ENCODE measurements at regions not wholly inside any gene's neighbourhood (a gene's known extent, or its start where the extent isn't known, plus 50 kb on each side); places are given as distances from the start of the nearest gene placed in this dataset.

DNA sequence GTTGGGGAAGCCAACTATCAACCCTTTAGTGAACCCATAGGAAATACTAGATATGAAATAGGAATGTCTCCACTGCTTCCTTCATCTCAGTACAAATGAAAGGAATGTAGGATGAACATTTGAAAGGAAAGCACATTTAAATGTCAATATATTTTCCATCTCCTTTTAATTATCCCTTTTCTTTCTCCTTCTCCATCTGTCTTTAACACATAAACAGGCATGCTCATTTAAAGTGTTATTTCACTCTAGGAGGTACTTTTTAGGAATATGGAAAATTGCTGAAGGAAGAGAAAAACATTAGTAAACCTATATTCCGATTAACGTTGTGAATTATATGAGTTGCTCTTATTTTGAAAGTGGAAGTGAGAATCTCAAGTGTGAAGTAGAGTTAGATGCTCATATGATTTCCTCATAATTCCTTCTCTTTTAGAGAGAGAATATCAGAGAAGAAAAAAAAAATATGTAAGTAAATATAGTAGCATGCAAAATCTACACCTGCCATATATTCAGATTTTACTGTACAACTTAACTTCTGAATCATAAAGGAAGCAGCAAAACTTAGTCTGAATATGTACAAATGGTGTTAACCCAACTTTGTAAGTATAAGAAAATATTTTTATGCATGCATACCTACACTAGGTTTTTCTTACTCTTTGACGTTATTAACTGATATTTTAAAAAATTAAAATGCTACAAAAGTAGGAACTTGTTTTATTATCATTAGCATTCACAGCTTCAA is 406.9 kb upstream of the B3GALT2 start:
- Histone ChIP-seq H3K9me2 (ENCODE audit: insufficient read depth) (no peaks in the 10 kb centered on the region; the same call in 1 of the 2 replicates), H3K27me3 (ENCODE audit: insufficient read depth, low read depth) (no peaks in the 10 kb centered on the region), H3K27ac (no peak overlapping the region), H3K4me2 (no peak overlapping the region), H3K79me2 (ENCODE audit: low read depth) (no peaks in the 10 kb centered on the region), H3K4me1 (replicated peaks; ENCODE audit: insufficient read depth) (no peaks in the 10 kb centered on the region), H2AFZ (no peak overlapping the region), H4K20me1 (ENCODE audit: insufficient read depth) (no peaks in the 10 kb centered on the region), H3K9me3 (ENCODE audit: insufficient read depth, low read depth) (no peaks in the 10 kb centered on the region), H3K36me3 (ENCODE audit: low read depth) (no peaks in the 10 kb centered on the region), H3K4me3 (no peak overlapping the region), H3F3A (ENCODE audit: insufficient read depth, low read depth) (no peaks in the 10 kb centered on the region)
- ChIA-PET POLR2A (ENCODE audit: unreplicated experiment) (no interaction called here), CTCF (no interaction called here)
- no peak for TF ChIP-seq EZH2 (IDR thresholded peaks at IDR 0.05; ENCODE audit: low read depth)
- TF ChIP-seq, protein P1, sequence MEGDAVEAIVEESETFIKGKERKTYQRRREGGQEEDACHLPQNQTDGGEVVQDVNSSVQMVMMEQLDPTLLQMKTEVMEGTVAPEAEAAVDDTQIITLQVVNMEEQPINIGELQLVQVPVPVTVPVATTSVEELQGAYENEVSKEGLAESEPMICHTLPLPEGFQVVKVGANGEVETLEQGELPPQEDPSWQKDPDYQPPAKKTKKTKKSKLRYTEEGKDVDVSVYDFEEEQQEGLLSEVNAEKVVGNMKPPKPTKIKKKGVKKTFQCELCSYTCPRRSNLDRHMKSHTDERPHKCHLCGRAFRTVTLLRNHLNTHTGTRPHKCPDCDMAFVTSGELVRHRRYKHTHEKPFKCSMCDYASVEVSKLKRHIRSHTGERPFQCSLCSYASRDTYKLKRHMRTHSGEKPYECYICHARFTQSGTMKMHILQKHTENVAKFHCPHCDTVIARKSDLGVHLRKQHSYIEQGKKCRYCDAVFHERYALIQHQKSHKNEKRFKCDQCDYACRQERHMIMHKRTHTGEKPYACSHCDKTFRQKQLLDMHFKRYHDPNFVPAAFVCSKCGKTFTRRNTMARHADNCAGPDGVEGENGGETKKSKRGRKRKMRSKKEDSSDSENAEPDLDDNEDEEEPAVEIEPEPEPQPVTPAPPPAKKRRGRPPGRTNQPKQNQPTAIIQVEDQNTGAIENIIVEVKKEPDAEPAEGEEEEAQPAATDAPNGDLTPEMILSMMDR (conservative IDR thresholded peaks at IDR 0.05) = no peak
- BruUV-seq (replicated peaks) = no TSS peak
- DNase-seq = no peak
- intact Hi-C loops (cut with micrococcal nuclease; ENCODE audit: unreplicated experiment) = no loop called here

DNA sequence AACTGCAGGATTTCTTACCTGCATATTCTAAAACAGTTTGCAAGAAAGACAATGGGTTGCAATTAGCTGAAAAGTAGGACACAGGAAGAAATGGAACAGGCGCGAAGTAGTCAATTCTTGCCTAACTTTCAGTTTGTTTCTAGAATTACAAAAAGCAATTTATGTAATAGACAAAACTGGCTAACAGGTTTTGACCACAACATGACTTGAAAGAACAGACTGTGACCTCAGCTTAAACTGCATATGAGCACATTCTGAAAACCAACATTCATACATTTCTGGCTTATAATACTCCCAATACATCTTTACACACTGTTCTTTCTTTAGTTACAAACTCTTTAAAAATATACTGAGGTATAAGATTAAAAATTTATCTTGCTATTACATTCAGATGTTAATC is 405.9 kb upstream of the B3GALT2 start:
- H3F3A ChIP-seq (ENCODE audit: insufficient read depth, low read depth) = no peaks in the 10 kb centered on the region
- H3K27me3 ChIP-seq (ENCODE audit: insufficient read depth, low read depth) = no peaks in the 10 kb centered on the region
- H3K36me3 ChIP-seq (ENCODE audit: low read depth) = no peaks in the 10 kb centered on the region
- H4K20me1 ChIP-seq (ENCODE audit: insufficient read depth) = no peaks in the 10 kb centered on the region
- no peak for DNase-seq
- ChIA-PET POLR2A (ENCODE audit: unreplicated experiment) (no interaction called here), CTCF (no interaction called here)
- no peaks in the 10 kb centered on the region for H3K9me3 ChIP-seq (ENCODE audit: insufficient read depth, low read depth)
- H2AFZ ChIP-seq = no peak overlapping the region
- TF ChIP-seq, protein P1 (conservative IDR thresholded peaks at IDR 0.05) = no peak
- TF ChIP-seq EZH2 (IDR thresholded peaks at IDR 0.05; ENCODE audit: low read depth) = no peak
- intact Hi-C loops (cut with micrococcal nuclease; ENCODE audit: unreplicated experiment) = no loop called here
- no TSS peak for BruUV-seq (replicated peaks)
- H3K79me2 ChIP-seq (ENCODE audit: low read depth) = no peaks in the 10 kb centered on the region
- H3K9me2 ChIP-seq (ENCODE audit: insufficient read depth) = no peaks in the 10 kb centered on the region; the same call in 1 of the 2 replicates
- no peak overlapping the region for H3K4me3 ChIP-seq
- no peak overlapping the region for H3K4me2 ChIP-seq
- no peaks in the 10 kb centered on the region for H3K4me1 ChIP-seq (replicated peaks; ENCODE audit: insufficient read depth)
- H3K27ac ChIP-seq = no peak overlapping the region

DNA sequence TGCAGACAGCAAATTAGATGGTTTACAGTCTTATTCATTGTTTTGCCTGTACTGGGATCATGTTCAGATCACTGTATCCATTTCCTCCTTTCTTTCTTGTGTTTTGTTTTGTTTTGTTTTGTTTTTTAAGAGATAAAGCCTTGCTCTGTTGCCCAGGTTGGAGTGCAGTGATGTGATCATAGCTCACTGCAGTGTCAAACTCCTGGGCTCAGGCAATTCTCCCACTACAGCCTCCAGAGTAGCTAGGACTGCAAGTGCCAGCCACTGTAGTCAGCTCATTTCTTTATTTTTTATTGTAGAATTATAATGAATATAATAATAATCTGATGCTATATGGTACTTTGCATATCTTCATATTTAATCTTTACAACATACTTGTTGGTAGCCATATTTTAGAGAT is 403.7 kb upstream of the B3GALT2 start:
- intact Hi-C loops (cut with micrococcal nuclease; ENCODE audit: unreplicated experiment) = no loop called here
- ChIA-PET CTCF (no interaction called here), POLR2A (ENCODE audit: unreplicated experiment) (no interaction called here)
- Histone ChIP-seq H3K27ac (no peak overlapping the region), H3K9me3 (ENCODE audit: insufficient read depth, low read depth) (no peaks in the 10 kb centered on the region), H2AFZ (no peak overlapping the region), H3F3A (ENCODE audit: insufficient read depth, low read depth) (no peaks in the 10 kb centered on the region), H3K4me2 (no peak overlapping the region), H3K9me2 (ENCODE audit: insufficient read depth) (no peaks in the 10 kb centered on the region; the same call in 1 of the 2 replicates), H3K4me1 (replicated peaks; ENCODE audit: insufficient read depth) (no peaks in the 10 kb centered on the region), H4K20me1 (ENCODE audit: insufficient read depth) (no peaks in the 10 kb centered on the region), H3K79me2 (ENCODE audit: low read depth) (no peaks in the 10 kb centered on the region), H3K27me3 (ENCODE audit: insufficient read depth, low read depth) (no peaks in the 10 kb centered on the region), H3K36me3 (ENCODE audit: low read depth) (no peaks in the 10 kb centered on the region), H3K4me3 (no peak overlapping the region)
- TF ChIP-seq EZH2 (IDR thresholded peaks at IDR 0.05; ENCODE audit: low read depth) = no peak
- TF ChIP-seq, protein P1 (conservative IDR thresholded peaks at IDR 0.05) = no peak
- BruUV-seq (replicated peaks) = no TSS peak
- DNase-seq = no peak

Measured in PC-9 (cell line).